HG02970 (cell line): ENCODE measurements at regions not wholly inside any gene's neighbourhood (a gene's known extent, or its start where the extent isn't known, plus 50 kb on each side); places are given as distances from the start of the nearest gene placed in this dataset.

Experiments
- ATAC-seq: cut with Tn5 transposase; IDR thresholded peaks from one replicate; pipeline ENCODE4 v1.9.1; 2021; ENCODE audit warnings: mild to moderate bottlenecking, moderate library complexity, moderate number of reproducible peaks; ENCODE audit not compliant: unreplicated experiment, low FRiP score

GRCh38 chr13:23980160-23980551, 82.9 kb upstream of the C1QTNF9B start:
- ATAC-seq = peak; percentile 90

- no peak for ATAC-seq
Observed at GRCh38 chr13:23983671-23984070, 86.4 kb upstream of the C1QTNF9B start.

GRCh38 chr13:23984546-23984945, 87.2 kb upstream of the C1QTNF9B start:
- no peak for ATAC-seq

GRCh38 chr13:23985060-23985459, 87.8 kb upstream of the C1QTNF9B start:
- no peak for ATAC-seq

- ATAC-seq = no peak
Observed at GRCh38 chr13:23985839-23986238, 88.5 kb upstream of the C1QTNF9B start.

- no peak for ATAC-seq
Observed at GRCh38 chr13:23986619-23987018, 89.3 kb upstream of the C1QTNF9B start.

GRCh38 chr13:23987331-23987894, 90.1 kb upstream of the C1QTNF9B start:
- no peak for ATAC-seq

- ATAC-seq = no peak
Observed at GRCh38 chr13:23988546-23989122, 91.3 kb upstream of the C1QTNF9B start.

- no peak for ATAC-seq
Observed at GRCh38 chr13:23990455-23990854, 93.2 kb upstream of the C1QTNF9B start.

- ATAC-seq = no peak
Observed at GRCh38 chr13:23991119-23991518, 93.8 kb upstream of the C1QTNF9B start.

GRCh38 chr13:23992781-23993679, 95.7 kb upstream of the C1QTNF9B start:
- ATAC-seq = no peak

GRCh38 chr13:23993680-23993985, 96.3 kb upstream of the C1QTNF9B start:
- no peak for ATAC-seq

GRCh38 chr13:23995283-23996073, 98.2 kb upstream of the C1QTNF9B start:
- no peak for ATAC-seq

- ATAC-seq = no peak
Observed at GRCh38 chr13:23996456-23996855, 99.2 kb upstream of the C1QTNF9B start.

- ATAC-seq = no peak
Observed at GRCh38 chr13:23999424-23999823, 102.1 kb upstream of the C1QTNF9B start.

GRCh38 chr13:24002206-24002815, 105.0 kb upstream of the C1QTNF9B start:
- no peak for ATAC-seq

- ATAC-seq = no peak
Observed at GRCh38 chr13:24004142-24004899, 107.0 kb upstream of the C1QTNF9B start.

- no peak for ATAC-seq
Observed at GRCh38 chr13:24004971-24005370, 107.7 kb upstream of the C1QTNF9B start.

GRCh38 chr13:24005755-24006281, 108.5 kb upstream of the C1QTNF9B start:
- peak; percentile 59 for ATAC-seq
